H1 (cell line): ENCODE measurements at regions not wholly inside any gene's neighbourhood (a gene's known extent, or its start where the extent isn't known, plus 50 kb on each side); places are given as distances from the start of the nearest gene placed in this dataset.
A peak's percentile ranks its signal among the peaks of the same experiment; 100 is the strongest.

ENCODE experiments used
- CTCF ChIA-PET: fragments of 300-600 bp; sonication (Branson Sonifier 250); formaldehyde crosslinking; loops from one replicate; lab custom pipeline; 2021; ENCODE audit not compliant: partially characterized antibody; lab: Charles Lee
- POLR2A ChIA-PET: fragments of 300-600 bp; sonication (Branson Sonifier 250); formaldehyde crosslinking; loops from one replicate; lab custom pipeline; 2021; ENCODE audit warnings: inconsistent platforms; ENCODE audit not compliant: partially characterized antibody; lab: Charles Lee
- DNase-seq, 2 experiments: peaks; one replicate each; pipeline versions ENCODE4 v3.0.0 to v3.0.0-alpha.2; 2010 to 2022; ENCODE audit warnings: low spot score in 2 of 2, low read depth in 1 of 2, mixed read lengths in 1 of 2
- FAIRE-seq: peaks from 2 replicates; lab custom pipeline; 2011; peaks lifted over from hg19 to GRCh38; lab: Jason Lieb, UNC
- H2AFZ ChIP-seq: 2 replicates; pipeline ENCODE4 v1.8.1; 2012; ENCODE audit warnings: low read length, inconsistent platforms
- H2AK5ac ChIP-seq: 2 replicates; pipeline ENCODE4 v1.6.1; 2013; ENCODE audit warnings: low read depth, low read length
- H2BK120ac ChIP-seq: replicated peaks from 2 replicates; pipeline ENCODE3; 2013; ENCODE audit warnings: low read depth, low read length, inconsistent platforms
- H2BK12ac ChIP-seq: 2 replicates; pipeline ENCODE4 v1.6.1; 2013; ENCODE audit warnings: low read depth, low read length
- H2BK15ac ChIP-seq: 2 replicates; pipeline ENCODE4 v1.6.1; 2013; ENCODE audit warnings: low read length
- H2BK20ac ChIP-seq: 2 replicates; pipeline ENCODE4 v1.6.1; 2013; ENCODE audit warnings: low read length
- H2BK5ac ChIP-seq: 2 replicates; pipeline ENCODE4 v1.6.1; 2013; ENCODE audit warnings: low read depth, low read length
- H3K14ac ChIP-seq: 2 replicates; pipeline ENCODE4 v1.6.1; 2013; ENCODE audit warnings: inconsistent platforms; ENCODE audit not compliant: insufficient read length
- H3K18ac ChIP-seq: 2 replicates; pipeline ENCODE4 v1.6.1; 2013; ENCODE audit warnings: low read length; ENCODE audit errors: extremely low read depth
- H3K23ac ChIP-seq: 2 replicates; pipeline ENCODE4 v1.6.1; 2013; ENCODE audit warnings: inconsistent platforms; ENCODE audit not compliant: insufficient read length
- H3K23me2 ChIP-seq: 2 replicates; pipeline ENCODE4 v1.6.1; 2013; ENCODE audit warnings: low read depth, low read length
- H3K27ac ChIP-seq: 2 replicates; pipeline ENCODE4 v1.6.1; 2011; ENCODE audit warnings: low read depth, low read length, inconsistent platforms
- H3K27me3 ChIP-seq, 4 experiments: replicated peaks in 1 of 4; 1 replicate in 1 of 4; 2 replicates in 3 of 4; pipeline versions ENCODE4 v1.6.1 to v1.8.1; 2011 to 2013; ENCODE audit warnings: low read length in 3 of 4, mild to moderate bottlenecking in 3 of 4, inconsistent platforms in 2 of 4, mixed read lengths in 2 of 4, moderate library complexity in 1 of 4; ENCODE audit not compliant: control insufficient read depth in 3 of 4, insufficient read depth in 3 of 4; ENCODE audit errors: extremely low read depth in 1 of 4
- H3K36me3 ChIP-seq, 4 experiments: 2 replicates each; pipeline versions ENCODE4 v1.6.1 to v1.8.1; 2011 to 2013; ENCODE audit warnings: mild to moderate bottlenecking in 4 of 4, low read length in 3 of 4, moderate library complexity in 2 of 4, control low read depth in 1 of 4, inconsistent platforms in 1 of 4; ENCODE audit not compliant: insufficient read depth in 4 of 4, control insufficient read depth in 2 of 4
- H3K4ac ChIP-seq: replicated peaks from 2 replicates; pipeline ENCODE3; 2013; ENCODE audit warnings: low read length, low read depth, mixed read lengths, inconsistent platforms; ENCODE audit not compliant: insufficient read length
- H3K4me1 ChIP-seq, 4 experiments: replicated peaks in 1 of 4; 1 replicate in 1 of 4; 2 replicates in 3 of 4; pipeline versions ENCODE4 v1.6.1 to v1.8.1; 2011 to 2013; ENCODE audit warnings: low read length in 3 of 4, inconsistent platforms in 2 of 4, mixed read lengths in 1 of 4; ENCODE audit not compliant: insufficient read depth in 4 of 4, control insufficient read depth in 3 of 4
- H3K4me2 ChIP-seq, 2 experiments: 2 replicates each; pipeline versions ENCODE4 v1.6.1 to v1.8.1; 2011 to 2013; ENCODE audit warnings: low read depth in 2 of 2, low read length in 2 of 2, control low read depth in 1 of 2, inconsistent platforms in 1 of 2, mild to moderate bottlenecking in 1 of 2; ENCODE audit not compliant: insufficient read depth in 1 of 2
- H3K4me3 ChIP-seq, 4 experiments: fragments of 200-600, 300-600 bp in 1 of 4; sonication (generic), shearing (Covaris generic), sonication (Bioruptor Twin) in 1 of 4; 2 replicates each; pipeline versions ENCODE4 v1.5.1 to v1.8.1; 2011 to 2016; ENCODE audit warnings: low read length in 4 of 4, low read depth in 3 of 4, control low read depth in 2 of 4, inconsistent platforms in 2 of 4, mild to moderate bottlenecking in 2 of 4, mixed read lengths in 1 of 4, moderate library complexity in 1 of 4; ENCODE audit not compliant: insufficient read depth in 2 of 4; ENCODE audit errors: extremely low read depth in 1 of 4
- H3K56ac ChIP-seq: replicated peaks from 2 replicates; pipeline ENCODE3; 2013; ENCODE audit warnings: low read depth, mild to moderate bottlenecking, mixed read lengths, low read length, inconsistent platforms; ENCODE audit not compliant: insufficient read length
- H3K79me1 ChIP-seq: 2 replicates; pipeline ENCODE4 v1.6.1; 2013; ENCODE audit warnings: low read depth, low read length, control low read depth
- H3K79me2 ChIP-seq, 2 experiments: 2 replicates each; pipeline versions ENCODE4 v1.6.1 to v1.8.1; 2012 to 2013; ENCODE audit warnings: low read length in 2 of 2, mild to moderate bottlenecking in 2 of 2, inconsistent platforms in 1 of 2; ENCODE audit not compliant: insufficient read depth in 2 of 2, control insufficient read depth in 1 of 2
- H3K9ac ChIP-seq, 4 experiments: replicated peaks in 1 of 4; 1 replicate in 1 of 4; 2 replicates in 3 of 4; pipeline versions ENCODE4 v1.6.1 to v1.8.1; 2011 to 2013; ENCODE audit warnings: low read depth in 3 of 4, low read length in 3 of 4, control low read depth in 2 of 4, mild to moderate bottlenecking in 2 of 4, moderate library complexity in 2 of 4, inconsistent platforms in 1 of 4; ENCODE audit errors: extremely low read depth in 1 of 4
- H3K9me3 ChIP-seq, 2 experiments: 2 replicates each; pipeline versions ENCODE4 v1.6.1 to v1.8.1; 2012 to 2013; ENCODE audit warnings: mild to moderate bottlenecking in 2 of 2, moderate library complexity in 2 of 2, control low read depth in 1 of 2, inconsistent platforms in 1 of 2, low read depth in 1 of 2, low read length in 1 of 2, mixed read lengths in 1 of 2; ENCODE audit not compliant: insufficient read depth in 2 of 2
- H4K20me1 ChIP-seq, 2 experiments: replicated peaks in 1 of 2; 2 replicates each; pipeline versions ENCODE3 to v1.8.1; 2011 to 2013; ENCODE audit warnings: inconsistent platforms in 2 of 2, low read length in 2 of 2, mild to moderate bottlenecking in 1 of 2; ENCODE audit not compliant: insufficient read depth in 2 of 2, control insufficient read depth in 1 of 2
- H4K5ac ChIP-seq: 2 replicates; pipeline ENCODE4 v1.6.1; 2013; ENCODE audit warnings: low read length, low read depth, mixed read lengths, inconsistent platforms; ENCODE audit not compliant: insufficient read length
- H4K8ac ChIP-seq: 2 replicates; pipeline ENCODE4 v1.8.0; 2013; ENCODE audit warnings: mild to moderate bottlenecking, moderate library complexity, low read length, inconsistent platforms; ENCODE audit not compliant: insufficient read depth; ENCODE audit errors: extremely low read depth
- H4K91ac ChIP-seq: replicated peaks from 2 replicates; pipeline ENCODE3; 2013; ENCODE audit warnings: low read length, mixed read lengths, inconsistent platforms; ENCODE audit not compliant: insufficient read length
- BCL11A ChIP-seq, 2 experiments: IDR thresholded peaks; one replicate each; pipeline ENCODE4 v1.6.1; 2011; ENCODE audit warnings: low read depth in 2 of 2, low read length in 2 of 2, mild to moderate bottlenecking in 2 of 2
- BRCA1 ChIP-seq: IDR thresholded peaks from 2 replicates; pipeline ENCODE4 v1.6.1; 2012; ENCODE audit warnings: low read depth, low read length, improper control_type of control experiment
- CHD2 ChIP-seq: IDR thresholded peaks from 2 replicates; pipeline ENCODE4 v1.6.1; 2012; ENCODE audit warnings: low read length, improper control_type of control experiment
- CREB1 ChIP-seq: IDR thresholded peaks from 2 replicates; pipeline ENCODE4 v1.6.1; 2012; ENCODE audit warnings: inconsistent platforms
- CTBP2 ChIP-seq: IDR thresholded peaks from 2 replicates; pipeline ENCODE4 v1.7.0; 2011; ENCODE audit warnings: borderline replicate concordance, mild to moderate bottlenecking, moderate library complexity, mixed read lengths, low read length; ENCODE audit not compliant: insufficient read depth, insufficient read length
- GTF2F1 ChIP-seq: IDR thresholded peaks from 2 replicates; pipeline ENCODE4 v1.6.1; 2012; ENCODE audit warnings: low read depth, low read length, improper control_type of control experiment, borderline replicate concordance
- HDAC6 ChIP-seq: IDR thresholded peaks from one replicate; pipeline ENCODE4 v1.7.1; 2012; ENCODE audit warnings: low read depth, mild to moderate bottlenecking, inconsistent platforms, low read length, moderate library complexity
- JUND ChIP-seq: IDR thresholded peaks from 2 replicates; pipeline ENCODE4 v1.6.1; 2011; ENCODE audit warnings: mild to moderate bottlenecking, improper control_type of control experiment, low read length
- NRF1 ChIP-seq: IDR thresholded peaks from 2 replicates; pipeline ENCODE4 v1.6.1; 2011; ENCODE audit warnings: mild to moderate bottlenecking, low read depth, low read length, improper control_type of control experiment
- SAP30 ChIP-seq: fragments of 300-600 bp; sonication (generic); IDR thresholded peaks from 2 replicates; pipeline ENCODE4 v1.7.1; 2012; ENCODE audit warnings: low read length, moderate library complexity, mild to moderate bottlenecking, inconsistent platforms; ENCODE audit not compliant: insufficient read depth, insufficient replicate concordance
- TAF1 ChIP-seq: IDR thresholded peaks from 2 replicates; pipeline ENCODE4 v1.6.1; 2011; ENCODE audit warnings: mild to moderate bottlenecking, low read depth, low read length
- TCF12 ChIP-seq: IDR thresholded peaks from 2 replicates; pipeline ENCODE4 v1.6.1; 2011; ENCODE audit warnings: low read depth, mild to moderate bottlenecking, low read length
- USF2 ChIP-seq: IDR thresholded peaks from 2 replicates; pipeline ENCODE4 v1.6.1; 2011; ENCODE audit warnings: low read length, improper control_type of control experiment
- ZNF274 ChIP-seq: IDR thresholded peaks from 2 replicates; pipeline ENCODE4 v1.7.0; 2012; ENCODE audit warnings: low read length, borderline replicate concordance; ENCODE audit errors: extremely low read depth
- WGBS, 2 experiments: shearing (Covaris generic) in 1 of 2; methylation state at CpG; one replicate each; pipeline versions ENCODE4 v1.1.6 to v1.1.7; 2013 to 2015; ENCODE audit warnings: low lambda C conversion rate in 2 of 2, mixed read lengths in 2 of 2, inconsistent platforms in 1 of 2, low coverage in 1 of 2, missing lambda C conversion rate in 1 of 2; ENCODE audit not compliant: insufficient replicate concordance in 2 of 2, insufficient coverage in 1 of 2, insufficient read length in 1 of 2; ENCODE audit errors: extremely low coverage in 1 of 2, missing lambda C conversion rate in 1 of 2; 5-methylcytosine and 5-hydroxymethylcytosine counted together

DNA sequence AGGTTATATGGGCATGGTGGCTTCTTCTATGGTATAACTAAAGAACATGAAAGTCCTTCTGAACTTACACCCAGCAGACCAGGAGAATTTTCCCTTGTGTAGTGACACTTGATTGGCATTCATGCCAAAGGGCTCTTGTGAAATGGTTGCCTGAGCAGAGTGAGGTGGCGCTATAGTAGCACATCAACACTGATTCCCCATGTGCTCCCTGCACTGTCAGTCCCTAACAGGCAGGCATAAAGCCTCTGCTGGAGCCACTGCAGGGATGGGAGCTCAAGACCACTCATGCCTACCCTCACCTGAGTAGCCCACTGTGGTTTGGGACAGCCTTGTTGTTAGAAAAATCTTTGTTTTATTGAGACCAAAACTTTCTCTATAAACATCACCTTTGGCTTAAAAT is 92.6 kb upstream of the LIN7C start:
- no peak for DNase-seq
- CTCF ChIA-PET, result interaction anchor here (0.6 to 1.6 kb wide), 6 partner anchors 9 to 117 kb away, joined by 3 to 5 read pairs (median 3); no protein-coding TSS in a partner anchor
- FAIRE-seq, result peak; percentile 95
- no peak for TF ChIP-seq GTF2F1
- TF ChIP-seq CTBP2, result no peak
- no peak for TF ChIP-seq CREB1
- TF ChIP-seq ZNF274, result no peak
- TF ChIP-seq NRF1, result no peak
- TF ChIP-seq JUND, result no peak
- no peak for TF ChIP-seq SAP30
- no peak for TF ChIP-seq BCL11A (IDR thresholded peaks at IDR 0.05; ENCODE audit: low read depth in 2 of 2, low read length in 2 of 2)
- no peak for TF ChIP-seq TAF1
- no peak for TF ChIP-seq BRCA1
- TF ChIP-seq USF2, result no peak
- no peak for TF ChIP-seq CHD2
- no peak for TF ChIP-seq TCF12
- TF ChIP-seq HDAC6, result no peak

More for the DNA sequence above, 92.6 kb upstream of the LIN7C start:
- H3K27me3 ChIP-seq, result peaks cover 0 to 5% (median 0%) of the 10 kb centered on the region in 4 experiments; a peak in 1 of 7 replicates
- no peak overlapping the region for H2BK120ac ChIP-seq
- no peaks in the 10 kb centered on the region for H3K36me3 ChIP-seq
- no peak overlapping the region for H3K23ac ChIP-seq
- H3K79me1 ChIP-seq, result no peaks in the 10 kb centered on the region
- H3K4me1 ChIP-seq, result peaks cover 0 to 5% (median 0%) of the 10 kb centered on the region in 4 experiments; a peak in 1 of 7 replicates
- POLR2A ChIA-PET, result interaction anchor here (0.6 to 3.0 kb wide), 5 partner anchors 9 to 19 kb away, joined by 4 to 12 read pairs (median 4); no protein-coding TSS in a partner anchor
- no peak overlapping the region for H2BK20ac ChIP-seq
- no peak overlapping the region for H4K91ac ChIP-seq
- H3K23me2 ChIP-seq, result no peaks in the 10 kb centered on the region
- no peak overlapping the region for H3K4me2 ChIP-seq
- no peak overlapping the region for H4K5ac ChIP-seq
- no peak overlapping the region for H2AK5ac ChIP-seq
- H2BK12ac ChIP-seq, result no peak overlapping the region
- no peak overlapping the region for H3K9ac ChIP-seq
- no peak overlapping the region for H3K4me3 ChIP-seq
- no peak overlapping the region for H4K8ac ChIP-seq
- no peaks in the 10 kb centered on the region for H3K9me3 ChIP-seq
- H3K56ac ChIP-seq, result no peak overlapping the region
- no peak overlapping the region for H3K14ac ChIP-seq
- H2BK15ac ChIP-seq, result no peak overlapping the region
- H2AFZ ChIP-seq, result no peak overlapping the region
- no peak overlapping the region for H3K4ac ChIP-seq
- H3K18ac ChIP-seq, result no peak overlapping the region
- no peaks in the 10 kb centered on the region for H3K79me2 ChIP-seq
- no peaks in the 10 kb centered on the region for H4K20me1 ChIP-seq
- WGBS, 2 experiments, result 54% methylated on average over 1 of the region's 1 CpG; no CpG with 5 or more reads in 1 of the 2 experiments
- H3K27ac ChIP-seq, result no peak overlapping the region
- no peak overlapping the region for H2BK5ac ChIP-seq
